ENCODE measurements at regions not wholly inside any gene's neighbourhood (a gene's known extent, or its start where the extent isn't known, plus 50 kb on each side); places are given as distances from the start of the nearest gene placed in this dataset.
"Not testable (repeated sequence)": the region's sequence is repeated elsewhere in the genome, so short reads cannot be mapped to it uniquely, and the experiment has no call there.

- DNase-seq: no peak
Measured at GRCh38 chr6:113680301-113680700, 176.8 kb upstream of the MARCKS start.

DNA sequence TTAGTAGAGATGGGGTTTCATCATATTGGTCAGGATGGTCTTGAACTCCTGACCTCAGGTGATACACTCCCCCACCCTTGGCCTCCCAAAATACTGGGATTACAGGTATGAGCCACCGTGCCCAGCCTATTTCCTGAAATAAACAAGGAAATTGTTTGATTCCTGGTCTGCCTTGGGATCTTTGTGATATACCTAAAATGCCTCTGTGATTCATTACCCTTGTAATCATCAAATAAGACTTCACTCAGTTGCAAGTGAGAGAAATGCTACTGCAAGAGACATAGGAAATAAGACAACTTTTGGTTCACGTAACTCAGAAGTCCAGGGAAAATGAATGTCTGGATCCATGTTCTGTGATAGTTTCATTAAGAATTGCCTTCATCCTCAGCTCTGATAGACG, 173.2 kb upstream of the MARCKS start:
- DNase-seq: no peak

- DNase-seq: no peak
Measured at GRCh38 chr6:113684382-113684901, 172.7 kb upstream of the MARCKS start.

- no peak for DNase-seq
Measured at GRCh38 chr6:113686049-113686448, 171.1 kb upstream of the MARCKS start.

DNA sequence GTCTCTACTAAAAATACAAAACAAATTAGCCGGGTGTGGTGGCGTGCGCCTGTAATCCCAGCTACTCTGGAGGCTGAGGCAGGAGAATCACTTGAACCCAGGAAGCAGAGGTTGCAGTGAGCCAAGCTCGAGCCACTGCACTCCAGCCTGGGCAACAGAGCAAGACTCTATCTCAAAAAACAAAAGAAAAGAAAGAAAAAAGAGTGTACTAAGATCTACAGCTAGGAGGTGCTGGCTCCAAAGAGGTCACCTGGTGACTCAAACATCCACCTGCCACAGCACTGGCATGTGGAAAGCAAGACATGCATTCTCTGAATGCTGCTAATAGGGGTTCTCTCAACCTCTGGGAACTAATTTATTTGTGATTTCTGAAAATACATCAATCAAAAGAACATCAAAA, 167.5 kb upstream of the MARCKS start:
- not testable (repeated sequence) for DNase-seq

DNA sequence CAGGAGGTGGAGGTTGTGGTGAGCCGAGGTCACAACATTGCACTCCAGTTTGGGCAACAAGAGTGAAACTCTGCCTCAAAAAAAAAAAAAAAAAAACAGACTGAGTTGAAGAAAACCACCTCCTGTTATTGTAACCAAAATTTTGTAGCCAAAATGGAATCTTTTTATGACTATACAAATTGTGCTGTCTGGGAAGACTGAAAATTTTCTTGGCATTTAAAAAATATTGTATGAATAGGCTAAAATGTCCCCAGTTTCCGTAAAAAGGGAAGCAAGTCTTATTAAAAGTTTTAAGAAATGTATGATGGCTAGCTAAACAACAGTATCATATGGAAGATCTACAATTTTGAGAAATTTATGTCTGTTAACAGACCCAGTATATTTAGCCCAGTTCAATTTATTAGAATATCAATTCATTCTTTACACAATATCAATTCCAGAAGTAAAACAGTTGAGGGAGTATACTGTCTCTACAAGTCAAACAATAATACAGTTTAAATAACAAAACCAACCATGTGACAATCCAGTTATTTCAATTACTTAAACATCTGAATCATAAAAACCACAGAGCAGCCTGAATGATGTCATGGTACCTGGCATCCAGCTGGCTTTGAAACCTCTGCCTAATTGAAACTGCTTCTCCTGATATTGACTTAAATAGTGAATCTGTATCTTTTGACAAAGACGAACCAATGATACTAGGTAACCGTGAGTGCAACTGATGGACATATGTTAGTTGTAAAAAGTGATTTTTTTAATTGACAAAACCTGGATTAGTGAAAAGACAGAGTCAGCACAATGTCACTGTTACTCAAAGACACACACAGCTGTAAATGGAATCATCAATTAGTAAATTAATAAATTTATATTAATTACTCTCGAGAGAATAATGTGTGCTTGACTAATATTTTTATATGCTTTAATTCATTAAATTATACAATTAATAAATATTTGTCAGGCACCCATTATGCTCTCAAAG, 166.6 kb upstream of the MARCKS start:
- no peak for DNase-seq

GRCh38 chr6:113691260-113691656, 165.9 kb upstream of the MARCKS start:
- no peak for DNase-seq

DNA sequence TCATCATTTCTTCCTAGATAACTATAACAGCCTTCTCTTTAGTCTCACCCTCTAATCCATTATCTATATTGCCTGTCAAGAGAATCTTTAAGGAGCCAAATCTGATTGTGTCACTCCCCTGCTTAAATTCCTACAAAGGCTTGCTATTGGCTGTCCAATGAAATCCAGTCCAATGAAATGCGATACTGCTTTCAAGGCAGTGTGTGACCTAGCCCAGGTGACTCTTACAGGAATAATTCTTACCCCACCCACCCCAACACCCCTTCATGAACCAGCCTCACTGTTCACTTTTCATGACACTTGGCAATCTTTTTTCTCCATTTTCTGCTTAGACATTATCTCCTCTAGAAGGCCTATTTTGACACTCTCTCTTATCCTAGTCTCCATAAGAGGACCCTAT, 163.3 kb upstream of the MARCKS start:
- no peak for DNase-seq

DNA sequence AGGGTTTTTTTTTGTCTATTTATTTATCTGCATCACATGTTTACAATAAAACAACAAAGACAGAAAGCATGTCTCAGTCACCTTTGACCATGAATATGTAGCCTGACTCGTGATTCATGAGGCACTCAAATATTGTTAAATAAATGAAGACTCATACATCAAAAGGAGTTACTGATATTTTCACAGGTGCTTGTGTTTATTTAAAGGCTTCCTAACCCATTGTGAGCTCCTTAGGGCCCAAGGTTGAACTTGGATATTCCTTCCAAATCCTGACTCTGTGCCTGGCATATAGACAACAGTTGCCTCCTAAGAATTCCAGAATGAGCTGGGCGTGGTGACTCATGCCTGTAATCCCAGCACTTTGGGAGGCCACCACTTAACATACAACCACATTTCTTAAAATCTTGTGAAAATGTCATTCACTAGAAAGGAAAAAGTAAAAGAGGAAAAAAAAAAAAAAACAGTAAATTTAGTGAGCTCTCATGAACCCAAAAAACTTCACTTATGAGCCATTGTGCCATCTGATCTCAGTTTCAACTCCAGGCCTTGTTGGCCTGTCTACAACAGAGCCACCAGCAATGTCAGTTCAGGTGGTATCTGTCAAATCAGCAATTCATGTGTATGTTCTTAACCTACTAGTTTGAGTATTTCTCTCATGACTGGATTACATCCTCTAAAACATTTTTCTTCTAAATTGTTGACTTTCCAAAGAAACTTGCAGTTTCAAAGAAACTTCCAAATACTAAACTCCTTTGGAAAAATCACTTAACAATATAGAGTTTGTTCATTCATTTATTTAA, 162.7 kb upstream of the MARCKS start:
- DNase-seq: no peak

DNA sequence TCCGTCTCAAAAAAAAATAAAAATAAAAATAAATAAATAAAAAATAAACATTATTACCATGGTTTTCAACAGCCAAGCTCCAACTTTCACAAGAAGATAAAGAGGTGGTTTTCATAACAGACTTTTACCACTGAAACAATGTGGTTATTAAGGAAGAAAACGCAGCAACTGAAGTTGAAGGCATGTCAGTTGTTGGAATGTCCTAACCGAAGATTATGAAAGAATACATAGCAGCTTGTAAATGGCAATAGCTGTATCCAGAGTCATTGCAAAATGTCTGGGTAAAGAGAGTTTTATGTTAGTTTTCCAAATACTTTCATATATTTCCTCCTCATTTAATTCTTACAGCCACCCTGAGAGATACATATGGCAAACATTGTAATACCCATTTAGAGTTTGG, 161.6 kb upstream of the MARCKS start:
- no peak for DNase-seq

DNA sequence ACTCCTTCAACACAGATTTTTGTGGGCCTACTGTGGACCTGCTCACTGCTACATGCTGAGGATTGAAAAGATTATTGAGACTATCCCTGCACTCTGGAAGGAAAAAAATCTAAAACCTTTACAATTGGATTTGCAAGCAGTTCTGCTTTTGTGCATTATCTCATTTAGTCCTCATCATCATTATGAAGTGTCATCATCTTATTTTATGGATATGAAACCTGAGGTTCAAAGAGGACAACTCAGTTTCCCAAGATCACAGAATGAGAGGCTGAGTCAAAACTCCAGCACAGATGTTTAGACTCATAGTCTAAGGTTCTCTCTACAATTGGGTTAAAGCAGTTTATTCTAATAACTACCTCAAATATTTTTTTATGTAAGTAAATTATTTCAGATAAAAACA, 160.2 kb upstream of the MARCKS start:
- no peak for DNase-seq

GRCh38 chr6:113697632-113698410, 159.3 kb upstream of the MARCKS start:
- DNase-seq: no peak

GRCh38 chr6:113699239-113699638, 157.9 kb upstream of the MARCKS start:
- no peak for DNase-seq

DNA sequence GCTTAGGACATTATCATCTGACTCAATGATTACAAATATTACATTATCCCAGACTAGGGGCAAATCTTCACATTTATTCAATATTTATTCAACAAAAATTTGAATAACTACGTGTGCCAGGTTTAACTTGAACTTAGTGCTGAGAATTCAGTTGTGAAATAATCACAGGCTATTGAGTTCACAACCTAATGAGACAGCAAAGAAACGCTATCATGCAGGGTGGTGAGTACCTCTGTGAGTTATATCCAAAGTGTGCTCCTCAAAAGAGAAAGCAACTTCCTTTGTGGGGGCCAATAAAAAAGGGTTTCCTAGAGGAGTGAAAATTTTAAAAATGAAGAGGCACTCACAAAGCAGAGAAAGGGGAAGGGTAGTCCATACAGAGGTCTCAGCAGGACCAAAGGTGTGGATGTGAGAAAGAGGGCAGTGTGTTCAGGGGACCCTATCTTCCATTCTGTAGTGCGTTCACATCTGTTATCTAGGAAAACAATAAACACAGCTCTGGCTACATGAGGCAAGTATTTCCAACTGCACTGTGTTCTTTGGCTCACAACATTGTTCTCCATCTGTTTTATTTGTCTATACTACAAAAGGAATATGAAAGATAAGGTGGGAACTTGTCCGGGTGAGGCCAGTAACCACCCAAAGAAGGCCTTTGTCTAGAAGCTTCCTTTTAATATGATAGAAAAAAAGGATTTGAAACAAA, 155.4 kb upstream of the MARCKS start:
- no peak for DNase-seq

GRCh38 chr6:113707194-113707593, 150.0 kb upstream of the MARCKS start:
- no peak for DNase-seq

DNA sequence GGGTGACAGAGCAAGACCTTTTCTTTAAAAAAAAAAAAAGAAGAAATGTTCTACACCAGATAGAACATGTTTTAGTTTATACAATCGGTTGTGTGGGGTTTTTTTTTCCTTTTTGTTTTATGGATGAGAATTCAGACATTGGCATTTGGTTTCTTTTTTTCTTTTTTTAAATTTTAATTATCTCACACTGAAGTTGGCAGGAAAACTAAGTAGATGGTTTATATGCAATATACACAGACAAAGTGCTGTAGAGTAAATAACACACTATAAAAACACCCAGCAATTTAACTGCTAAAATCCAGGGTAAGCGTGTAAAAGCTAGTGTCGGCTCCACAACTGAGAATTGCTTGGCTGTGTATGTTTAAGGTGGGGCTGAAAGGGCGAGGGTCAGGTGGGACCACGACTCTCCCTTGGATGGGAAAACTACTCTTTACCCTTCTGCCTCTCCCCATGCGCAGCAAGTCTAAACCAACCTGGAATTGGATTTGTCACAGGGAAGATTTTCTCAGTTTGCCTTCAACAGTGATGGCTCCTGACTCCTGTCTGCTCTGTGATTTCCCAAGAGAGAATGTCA, 147.1 kb upstream of the MARCKS start:
- no peak for DNase-seq

DNA sequence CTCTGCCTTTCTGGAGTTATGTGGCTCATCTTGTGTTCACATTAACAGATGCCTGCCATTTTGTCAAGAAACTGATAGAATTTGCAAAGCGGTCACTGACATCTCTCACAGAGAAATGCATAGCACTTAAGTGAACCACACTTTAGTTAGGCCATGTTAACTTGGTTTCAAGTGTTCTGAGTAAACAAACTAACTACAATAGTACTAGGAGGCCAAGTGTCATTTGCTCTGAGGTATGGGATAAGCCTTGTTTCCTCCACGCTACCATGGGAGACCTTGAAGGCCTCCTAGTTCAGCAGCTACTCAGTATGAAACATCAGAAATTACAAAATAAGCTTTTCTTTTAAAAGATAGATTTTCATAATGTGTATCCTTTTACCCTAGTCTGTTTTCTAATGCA, 143.5 kb upstream of the MARCKS start:
- no peak for DNase-seq

GRCh38 chr6:113718588-113718987, 138.6 kb upstream of the MARCKS start:
- no peak for DNase-seq

DNA sequence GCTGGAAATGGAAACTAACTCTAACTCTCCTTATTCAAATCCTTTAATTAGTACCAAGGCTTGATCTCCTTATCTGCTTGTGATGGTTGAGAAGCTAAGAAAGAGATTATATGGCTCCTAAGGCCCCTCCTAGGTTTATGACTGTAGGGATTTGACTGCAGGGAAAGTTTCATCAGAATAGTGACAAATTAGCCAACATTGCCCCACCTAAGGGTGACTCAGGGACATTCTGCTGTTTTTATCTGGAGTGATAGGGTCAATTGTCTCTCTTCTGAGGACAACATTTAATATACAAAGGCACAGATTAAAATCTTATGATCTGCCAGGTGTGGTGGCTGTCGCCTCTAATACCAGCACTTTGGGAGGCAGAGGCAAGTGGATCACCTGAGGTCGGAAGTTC, 138.1 kb upstream of the MARCKS start:
- no peak for DNase-seq

- no peak for DNase-seq
Measured at GRCh38 chr6:113719545-113719944, 137.6 kb upstream of the MARCKS start.
